ENCODE measurements at regions not wholly inside any gene's neighbourhood (a gene's known extent, or its start where the extent isn't known, plus 50 kb on each side); places are given as distances from the start of the nearest gene placed in this dataset.

- TF ChIP-seq TCF12 (IDR thresholded peaks at IDR 0.05; ENCODE audit: low read depth) (no peak), FOXM1 (IDR thresholded peaks at IDR 0.05; ENCODE audit: borderline replicate concordance, low read depth) (no peak), CREB1 (IDR thresholded peaks at IDR 0.05; ENCODE audit: low read depth) (no peak), USF1 (IDR thresholded peaks at IDR 0.05) (no peak), REST (IDR thresholded peaks at IDR 0.05; ENCODE audit: low read depth) (no peak), MAX (IDR thresholded peaks at IDR 0.05) (no peak), EGR1 (IDR thresholded peaks at IDR 0.05) (no peak), RAD21 (IDR thresholded peaks at IDR 0.05; ENCODE audit: low read depth) (no peak), YY1 (IDR thresholded peaks at IDR 0.05; ENCODE audit: low read depth) (no peak), EP300 (IDR thresholded peaks at IDR 0.05; ENCODE audit: borderline replicate concordance) (no peak), TAF1 (IDR thresholded peaks at IDR 0.05; ENCODE audit: low read depth) (no peak), CEBPB (IDR thresholded peaks at IDR 0.05) (no peak), ZBTB7A (IDR thresholded peaks at IDR 0.05; ENCODE audit: low read depth) (no peak), TEAD4 (IDR thresholded peaks at IDR 0.05) (no peak), NFIC (IDR thresholded peaks at IDR 0.05) (no peak)
Measured at GRCh38 chr12:28089338-28089737, 100.9 kb upstream of the CCDC91 start.

- no peak for TF ChIP-seq TCF12 (IDR thresholded peaks at IDR 0.05; ENCODE audit: low read depth)
- no peak for TF ChIP-seq FOXM1 (IDR thresholded peaks at IDR 0.05; ENCODE audit: borderline replicate concordance, low read depth)
- TF ChIP-seq CREB1 (IDR thresholded peaks at IDR 0.05; ENCODE audit: low read depth), result no peak
- TF ChIP-seq YY1 (IDR thresholded peaks at IDR 0.05; ENCODE audit: low read depth), result no peak
- no peak for TF ChIP-seq EP300 (IDR thresholded peaks at IDR 0.05; ENCODE audit: borderline replicate concordance)
- no peak for TF ChIP-seq USF1 (IDR thresholded peaks at IDR 0.05)
- no peak for TF ChIP-seq TEAD4 (IDR thresholded peaks at IDR 0.05)
- TF ChIP-seq REST (IDR thresholded peaks at IDR 0.05; ENCODE audit: low read depth), result no peak
- no peak for TF ChIP-seq EGR1 (IDR thresholded peaks at IDR 0.05)
- TF ChIP-seq TAF1 (IDR thresholded peaks at IDR 0.05; ENCODE audit: low read depth), result no peak
- no peak for TF ChIP-seq ZBTB7A (IDR thresholded peaks at IDR 0.05; ENCODE audit: low read depth)
- TF ChIP-seq RAD21 (IDR thresholded peaks at IDR 0.05; ENCODE audit: low read depth), result no peak
- no peak for TF ChIP-seq CEBPB (IDR thresholded peaks at IDR 0.05)
- TF ChIP-seq MAX (IDR thresholded peaks at IDR 0.05), result no peak
- no peak for TF ChIP-seq NFIC (IDR thresholded peaks at IDR 0.05)
Measured at GRCh38 chr12:28090835-28091234, 99.4 kb upstream of the CCDC91 start.

- TF ChIP-seq YY1 (IDR thresholded peaks at IDR 0.05; ENCODE audit: low read depth) (no peak), USF1 (IDR thresholded peaks at IDR 0.05) (no peak), EGR1 (IDR thresholded peaks at IDR 0.05) (no peak), RAD21 (IDR thresholded peaks at IDR 0.05; ENCODE audit: low read depth) (no peak), CREB1 (IDR thresholded peaks at IDR 0.05; ENCODE audit: low read depth) (no peak), TCF12 (IDR thresholded peaks at IDR 0.05; ENCODE audit: low read depth) (no peak), ZBTB7A (IDR thresholded peaks at IDR 0.05; ENCODE audit: low read depth) (no peak), EP300 (IDR thresholded peaks at IDR 0.05; ENCODE audit: borderline replicate concordance) (no peak), FOXM1 (IDR thresholded peaks at IDR 0.05; ENCODE audit: borderline replicate concordance, low read depth) (no peak), TEAD4 (IDR thresholded peaks at IDR 0.05) (no peak), REST (IDR thresholded peaks at IDR 0.05; ENCODE audit: low read depth) (no peak), CEBPB (IDR thresholded peaks at IDR 0.05) (no peak), NFIC (IDR thresholded peaks at IDR 0.05) (no peak), MAX (IDR thresholded peaks at IDR 0.05) (no peak), TAF1 (IDR thresholded peaks at IDR 0.05; ENCODE audit: low read depth) (no peak)
Measured at GRCh38 chr12:28092396-28092795, 97.9 kb upstream of the CCDC91 start.

Data from Ishikawa (cell line).